Activated naive CD8-positive, alpha-beta T cell treated with anti-CD3 and anti-CD28 coated beads, Interleukin-2, amount 10 ng/mL, durations not matched to agents 7 days and 5 days (primary cell): ENCODE measurements at regions not wholly inside any gene's neighbourhood (a gene's known extent, or its start where the extent isn't known, plus 50 kb on each side); places are given as distances from the start of the nearest gene placed in this dataset.

ENCODE experiments used
- ATAC-seq: fragments of 150-1000 bp; cut with Tn5 transposase; one replicate; pipeline ENCODE4 v1.10.0; 2021; ENCODE audit warnings: low read depth, moderate library complexity
- POLR2A ChIA-PET: fragments of 350-600 bp; sonication (Branson Sonifier 250); formaldehyde crosslinking; loops from one replicate; lab custom pipeline; 2021; ENCODE audit warnings: antibody characterized with exemption; lab: Charles Lee
- DNase-seq: peaks from one replicate; pipeline ENCODE4 v3.0.0; 2021
- H3K27ac Mint-ChIP-seq: one replicate; pipeline ENCODE4 v1.8.0; 2022; ENCODE audit warnings: mild to moderate bottlenecking, mixed read lengths
- H3K27me3 Mint-ChIP-seq: one replicate; pipeline ENCODE4 v1.8.0; 2022; ENCODE audit warnings: mild to moderate bottlenecking, moderate library complexity, mixed read lengths
- H3K36me3 Mint-ChIP-seq: one replicate; pipeline ENCODE4 v1.8.0; 2021; ENCODE audit warnings: mild to moderate bottlenecking, mixed read lengths
- H3K4me1 Mint-ChIP-seq: one replicate; pipeline ENCODE4 v1.8.0; 2021; ENCODE audit warnings: mixed read lengths
- H3K4me3 Mint-ChIP-seq: one replicate; pipeline ENCODE4 v1.8.0; 2022; ENCODE audit warnings: mild to moderate bottlenecking, moderate library complexity, mixed read lengths
- H3K9me3 Mint-ChIP-seq: one replicate; pipeline ENCODE4 v1.8.0; 2021; ENCODE audit warnings: mixed read lengths

- H3K36me3 Mint-ChIP-seq = no peaks in the 10 kb centered on the region
- no peak overlapping the region for H3K4me3 Mint-ChIP-seq
- H3K27me3 Mint-ChIP-seq = no peaks in the 10 kb centered on the region
- H3K4me1 Mint-ChIP-seq = no peaks in the 10 kb centered on the region
- ATAC-seq = no peak
- DNase-seq = no peak
- POLR2A ChIA-PET = no interaction called here
- no peak overlapping the region for H3K27ac Mint-ChIP-seq
- H3K9me3 Mint-ChIP-seq = peaks cover 3% of the 10 kb centered on the region
Measured at GRCh38 chr7:126222782-126223181, 1030.0 kb downstream of the GRM8 start.

- H3K9me3 Mint-ChIP-seq = peaks cover 1% of the 10 kb centered on the region
- POLR2A ChIA-PET = no interaction called here
- no peak overlapping the region for H3K27ac Mint-ChIP-seq
- no peaks in the 10 kb centered on the region for H3K36me3 Mint-ChIP-seq
- no peak for DNase-seq
- H3K4me1 Mint-ChIP-seq = no peaks in the 10 kb centered on the region
- no peak overlapping the region for H3K4me3 Mint-ChIP-seq
- ATAC-seq = no peak
- H3K27me3 Mint-ChIP-seq = no peaks in the 10 kb centered on the region
Measured at GRCh38 chr7:126215785-126216184, 1037.0 kb downstream of the GRM8 start.

DNA sequence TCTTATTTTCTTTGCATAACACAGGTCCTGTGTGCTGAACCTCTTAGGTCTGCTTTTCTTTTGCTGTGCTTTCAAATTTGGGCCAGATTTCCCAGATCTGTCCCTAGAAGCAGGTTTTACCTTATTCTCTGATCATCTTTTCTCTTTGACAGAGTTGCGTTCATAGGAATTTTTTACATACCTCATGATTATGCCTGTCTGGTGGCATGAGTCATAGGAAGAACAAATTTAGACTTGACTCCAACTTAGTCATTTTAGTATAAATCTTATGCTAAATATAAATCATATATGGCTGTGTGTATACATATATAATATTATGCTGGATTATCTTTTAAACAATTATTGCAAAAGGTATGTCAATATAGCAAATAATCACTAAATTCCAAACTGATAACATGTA is 1038.9 kb downstream of the GRM8 start:
- no peak for ATAC-seq
- no peaks in the 10 kb centered on the region for H3K4me1 Mint-ChIP-seq
- DNase-seq = no peak
- POLR2A ChIA-PET = no interaction called here
- H3K27ac Mint-ChIP-seq = no peak overlapping the region
- H3K9me3 Mint-ChIP-seq = peaks cover 4% of the 10 kb centered on the region
- H3K4me3 Mint-ChIP-seq = no peak overlapping the region
- H3K36me3 Mint-ChIP-seq = no peaks in the 10 kb centered on the region
- H3K27me3 Mint-ChIP-seq = no peaks in the 10 kb centered on the region

DNA sequence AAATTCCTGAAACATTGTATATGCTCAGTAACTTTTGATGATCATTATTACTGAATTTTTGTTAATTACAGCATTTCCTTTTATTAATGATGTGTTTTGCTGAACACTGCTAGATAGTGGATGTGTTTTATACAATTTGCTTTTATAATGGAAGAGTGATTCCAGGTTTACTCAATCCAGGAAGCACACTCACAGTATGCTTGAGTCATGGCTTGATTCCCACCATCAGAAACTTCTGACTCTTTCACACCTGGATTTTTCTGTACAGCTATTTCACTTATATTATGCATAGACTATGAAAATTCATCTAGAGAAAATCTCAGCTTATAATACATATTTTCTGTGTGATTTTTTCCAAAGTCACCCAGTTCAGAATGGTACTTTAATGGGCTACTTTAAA is 1040.9 kb downstream of the GRM8 start:
- no peak overlapping the region for H3K4me3 Mint-ChIP-seq
- DNase-seq (no peak), ATAC-seq (no peak)
- no peak overlapping the region for H3K27ac Mint-ChIP-seq
- H3K36me3 Mint-ChIP-seq = no peaks in the 10 kb centered on the region
- peaks cover 2% of the 10 kb centered on the region for H3K9me3 Mint-ChIP-seq
- H3K27me3 Mint-ChIP-seq = no peaks in the 10 kb centered on the region
- no peaks in the 10 kb centered on the region for H3K4me1 Mint-ChIP-seq
- POLR2A ChIA-PET = no interaction called here

GRCh38 chr7:126210707-126211106 is 1042.0 kb downstream of the GRM8 start:
- H3K27me3 Mint-ChIP-seq = no peaks in the 10 kb centered on the region
- H3K4me1 Mint-ChIP-seq = no peaks in the 10 kb centered on the region
- no peak overlapping the region for H3K27ac Mint-ChIP-seq
- no peaks in the 10 kb centered on the region for H3K36me3 Mint-ChIP-seq
- no peak for ATAC-seq
- H3K4me3 Mint-ChIP-seq = no peak overlapping the region
- no peak for DNase-seq
- POLR2A ChIA-PET = no interaction called here
- H3K9me3 Mint-ChIP-seq = peaks cover 2% of the 10 kb centered on the region

- Mint-ChIP-seq H3K36me3 (no peaks in the 10 kb centered on the region), H3K27ac (no peak overlapping the region), H3K27me3 (no peaks in the 10 kb centered on the region), H3K4me3 (no peak overlapping the region), H3K4me1 (no peaks in the 10 kb centered on the region), H3K9me3 (no peaks in the 10 kb centered on the region)
- POLR2A ChIA-PET = no interaction called here
- DNase-seq = no peak
- ATAC-seq = no peak
Measured at GRCh38 chr7:126203185-126203584, 1049.6 kb downstream of the GRM8 start.

DNA sequence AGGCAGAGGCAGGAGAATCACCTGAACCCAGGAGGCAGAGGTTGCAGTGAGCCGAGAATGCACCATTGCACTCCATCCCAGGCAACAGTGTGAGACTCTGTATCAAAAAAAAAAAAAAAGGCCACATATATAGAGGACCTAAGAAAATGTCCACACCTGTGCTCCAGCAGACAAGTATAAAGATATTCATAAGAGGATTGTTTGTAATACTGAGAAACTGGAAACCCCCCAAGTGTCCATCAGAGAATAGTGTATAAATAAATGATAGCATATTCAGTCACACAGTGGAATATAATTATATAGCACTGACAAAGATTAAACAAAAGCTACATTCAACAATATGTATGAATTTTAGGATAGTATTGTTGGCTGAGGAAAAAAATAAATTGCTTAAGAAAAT is 1050.6 kb downstream of the GRM8 start:
- no peaks in the 10 kb centered on the region for H3K4me1 Mint-ChIP-seq
- POLR2A ChIA-PET = no interaction called here

DNA sequence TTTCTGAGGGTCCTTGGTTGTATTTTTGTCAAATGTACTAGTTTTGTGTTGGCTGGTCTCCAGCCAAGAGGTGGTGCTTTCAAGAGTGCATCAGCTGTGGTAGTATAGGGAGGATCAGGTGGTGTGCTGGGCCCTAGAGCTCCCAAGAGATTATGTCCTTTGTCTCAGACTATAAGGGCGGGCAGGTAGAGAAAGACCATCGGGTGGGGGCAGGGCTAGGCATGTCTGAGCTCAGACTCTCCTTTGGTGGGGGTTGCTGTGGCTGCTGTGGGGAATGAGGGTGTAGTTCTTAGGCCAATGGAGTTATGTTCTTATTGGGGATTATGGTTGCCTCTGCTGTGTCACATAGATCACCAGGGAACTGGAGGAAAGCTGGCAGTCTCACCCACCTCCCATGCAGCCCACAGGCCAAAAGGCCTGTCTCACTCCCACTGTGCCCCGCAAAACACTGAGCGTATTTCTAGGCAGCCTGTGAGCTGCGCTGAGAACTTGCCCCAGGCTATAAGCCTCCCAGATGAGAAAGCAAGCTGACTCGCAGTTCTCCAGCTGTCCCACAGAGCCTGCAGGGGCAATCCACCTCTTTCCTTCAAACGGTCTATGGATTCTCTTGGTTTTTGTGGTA is 1066.7 kb downstream of the GRM8 start:
- no peaks in the 10 kb centered on the region for H3K4me1 Mint-ChIP-seq
- no peaks in the 10 kb centered on the region for H3K27me3 Mint-ChIP-seq
- H3K9me3 Mint-ChIP-seq = no peaks in the 10 kb centered on the region
- DNase-seq (no peak), ATAC-seq (no peak)
- H3K36me3 Mint-ChIP-seq = no peaks in the 10 kb centered on the region
- POLR2A ChIA-PET = no interaction called here
- H3K27ac Mint-ChIP-seq = no peak overlapping the region
- H3K4me3 Mint-ChIP-seq = no peak overlapping the region

More for the DNA sequence above, 1050.6 kb downstream of the GRM8 start:
- H3K27me3 Mint-ChIP-seq = no peaks in the 10 kb centered on the region
- no peak for ATAC-seq
- H3K9me3 Mint-ChIP-seq = no peaks in the 10 kb centered on the region
- DNase-seq = no peak
- no peak overlapping the region for H3K27ac Mint-ChIP-seq
- no peaks in the 10 kb centered on the region for H3K36me3 Mint-ChIP-seq
- no peak overlapping the region for H3K4me3 Mint-ChIP-seq

DNA sequence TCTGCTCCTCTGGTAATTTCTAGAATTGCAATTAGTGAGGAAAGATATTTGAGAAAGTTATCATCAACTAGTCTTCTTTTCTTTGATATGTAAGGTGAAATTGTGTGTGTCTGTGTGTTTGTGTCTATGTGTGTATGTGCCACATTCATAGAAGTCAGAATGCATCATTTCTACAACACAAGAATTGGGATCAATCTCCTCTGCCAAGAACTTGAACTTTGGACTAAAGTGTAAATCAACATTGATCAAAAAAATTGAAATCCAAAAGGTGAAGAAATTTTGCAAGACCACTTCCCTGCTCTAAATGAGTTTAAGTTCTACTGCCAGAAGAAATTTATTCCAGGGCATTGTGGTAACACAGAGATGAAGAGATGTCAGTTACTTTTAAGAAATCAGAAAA is 1072.8 kb downstream of the GRM8 start:
- no peak overlapping the region for H3K27ac Mint-ChIP-seq
- no peak overlapping the region for H3K4me3 Mint-ChIP-seq

GRCh38 chr7:126178865-126179264 is 1073.9 kb downstream of the GRM8 start:
- Mint-ChIP-seq H3K27me3 (no peaks in the 10 kb centered on the region), H3K27ac (no peak overlapping the region), H3K36me3 (no peaks in the 10 kb centered on the region), H3K4me1 (no peaks in the 10 kb centered on the region), H3K4me3 (no peak overlapping the region), H3K9me3 (peaks cover 3% of the 10 kb centered on the region)
- POLR2A ChIA-PET = no interaction called here
- ATAC-seq (no peak), DNase-seq (no peak)

More for the DNA sequence above, 1072.8 kb downstream of the GRM8 start:
- DNase-seq = no peak
- no peak for ATAC-seq
- Mint-ChIP-seq H3K27me3 (no peaks in the 10 kb centered on the region), H3K36me3 (no peaks in the 10 kb centered on the region), H3K9me3 (no peaks in the 10 kb centered on the region), H3K4me1 (no peaks in the 10 kb centered on the region)
- POLR2A ChIA-PET = no interaction called here

DNA sequence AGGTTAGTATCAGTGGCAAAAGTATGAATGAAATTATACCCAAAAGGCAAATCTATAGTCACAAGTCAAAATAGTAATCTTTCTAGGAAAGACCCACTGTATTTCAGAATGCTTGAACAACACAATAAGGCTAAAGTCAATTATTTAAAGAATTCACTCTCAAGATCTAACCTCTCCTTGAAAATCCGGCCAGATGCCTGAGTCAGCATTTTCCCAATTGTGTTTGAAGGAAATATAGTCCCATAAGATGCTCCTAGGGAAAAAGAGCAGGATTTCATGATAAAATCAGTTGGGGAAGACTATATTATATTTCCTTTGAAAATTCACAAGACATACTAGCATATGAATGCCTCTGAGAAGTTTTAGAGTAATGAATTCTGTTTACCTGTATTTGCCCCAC is 1075.0 kb downstream of the GRM8 start:
- Mint-ChIP-seq H3K27ac (no peak overlapping the region), H3K27me3 (no peaks in the 10 kb centered on the region), H3K4me1 (no peaks in the 10 kb centered on the region), H3K9me3 (peaks cover 3% of the 10 kb centered on the region), H3K36me3 (no peaks in the 10 kb centered on the region), H3K4me3 (no peak overlapping the region)
- ATAC-seq = no peak
- no peak for DNase-seq
- POLR2A ChIA-PET = no interaction called here

- ATAC-seq = no peak
- H3K4me3 Mint-ChIP-seq = no peak overlapping the region
- DNase-seq = no peak
- no peaks in the 10 kb centered on the region for H3K27me3 Mint-ChIP-seq
- POLR2A ChIA-PET = no interaction called here
- H3K9me3 Mint-ChIP-seq = no peaks in the 10 kb centered on the region
- no peaks in the 10 kb centered on the region for H3K36me3 Mint-ChIP-seq
- H3K27ac Mint-ChIP-seq = no peak overlapping the region
- H3K4me1 Mint-ChIP-seq = no peaks in the 10 kb centered on the region
Measured at GRCh38 chr7:126166645-126167044, 1086.1 kb downstream of the GRM8 start.

GRCh38 chr7:126163647-126164046 is 1089.1 kb downstream of the GRM8 start:
- POLR2A ChIA-PET = no interaction called here
- no peak overlapping the region for H3K27ac Mint-ChIP-seq

GRCh38 chr7:126157391-126157790 is 1095.3 kb downstream of the GRM8 start:
- H3K36me3 Mint-ChIP-seq = no peaks in the 10 kb centered on the region
- H3K27ac Mint-ChIP-seq = no peak overlapping the region
- no peak for DNase-seq
- H3K27me3 Mint-ChIP-seq = no peaks in the 10 kb centered on the region
- POLR2A ChIA-PET = no interaction called here
- H3K4me1 Mint-ChIP-seq = no peaks in the 10 kb centered on the region
- H3K4me3 Mint-ChIP-seq = no peak overlapping the region
- H3K9me3 Mint-ChIP-seq = peaks cover 1% of the 10 kb centered on the region
- ATAC-seq = no peak

More at GRCh38 chr7:126163647-126164046, 1089.1 kb downstream of the GRM8 start:
- H3K4me1 Mint-ChIP-seq = no peaks in the 10 kb centered on the region
- no peaks in the 10 kb centered on the region for H3K36me3 Mint-ChIP-seq
- H3K27me3 Mint-ChIP-seq = no peaks in the 10 kb centered on the region
- DNase-seq = no peak
- no peak for ATAC-seq
- H3K4me3 Mint-ChIP-seq = no peak overlapping the region
- peaks cover 1% of the 10 kb centered on the region for H3K9me3 Mint-ChIP-seq
